ENCODE measurements at regions not wholly inside any gene's neighbourhood (a gene's known extent, or its start where the extent isn't known, plus 50 kb on each side); places are given as distances from the start of the nearest gene placed in this dataset.
A peak's percentile ranks its signal among the peaks of the same experiment; 100 is the strongest.

DNA sequence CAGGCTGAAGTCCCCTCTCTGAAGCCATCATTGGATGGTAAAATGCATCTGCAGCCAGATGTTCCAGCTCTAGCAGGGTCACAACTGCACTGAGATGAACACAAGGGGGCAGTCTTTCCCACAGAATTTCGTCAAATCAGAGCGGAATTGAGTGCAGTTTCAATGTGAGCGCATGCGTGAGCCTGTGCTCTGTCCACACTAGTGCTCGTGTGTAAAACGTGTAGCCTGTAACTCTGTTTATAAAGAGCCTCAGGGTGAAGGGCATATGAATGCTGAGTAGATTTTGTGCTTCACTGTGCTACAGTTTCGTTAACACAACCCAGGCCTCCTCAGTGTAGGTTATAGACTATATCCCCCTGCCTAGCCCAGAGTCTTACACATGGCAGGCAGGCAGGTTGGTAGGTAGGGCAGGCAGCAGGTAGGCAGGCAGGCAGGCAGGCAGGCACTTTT lies 92.7 kb upstream of the GOLGA6L4 start:
- CTCF ChIA-PET = interaction anchor here (0.8 kb wide), 1 partner anchor 63 kb away, joined by 3 read pairs; no protein-coding TSS in a partner anchor
- no peaks in the 10 kb centered on the region for H3K36me3 Mint-ChIP-seq
- ATAC-seq = peak; percentile 99
- DNase-seq (ENCODE audit: low spot score) = peak; percentile 79
- peak overlapping the region; percentile 45 for H3K4me3 Mint-ChIP-seq
- POLR2A ChIA-PET = no interaction called here
- no peak overlapping the region for H3K27ac Mint-ChIP-seq
- peaks cover 13% of the 10 kb centered on the region for H3K27me3 Mint-ChIP-seq (ENCODE audit: low read depth)
- no peaks in the 10 kb centered on the region for H3K9me3 Mint-ChIP-seq
- no peaks in the 10 kb centered on the region for H3K4me1 Mint-ChIP-seq
- TF ChIP-seq, protein P1, sequence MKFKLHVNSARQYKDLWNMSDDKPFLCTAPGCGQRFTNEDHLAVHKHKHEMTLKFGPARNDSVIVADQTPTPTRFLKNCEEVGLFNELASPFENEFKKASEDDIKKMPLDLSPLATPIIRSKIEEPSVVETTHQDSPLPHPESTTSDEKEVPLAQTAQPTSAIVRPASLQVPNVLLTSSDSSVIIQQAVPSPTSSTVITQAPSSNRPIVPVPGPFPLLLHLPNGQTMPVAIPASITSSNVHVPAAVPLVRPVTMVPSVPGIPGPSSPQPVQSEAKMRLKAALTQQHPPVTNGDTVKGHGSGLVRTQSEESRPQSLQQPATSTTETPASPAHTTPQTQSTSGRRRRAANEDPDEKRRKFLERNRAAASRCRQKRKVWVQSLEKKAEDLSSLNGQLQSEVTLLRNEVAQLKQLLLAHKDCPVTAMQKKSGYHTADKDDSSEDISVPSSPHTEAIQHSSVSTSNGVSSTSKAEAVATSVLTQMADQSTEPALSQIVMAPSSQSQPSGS (CRISPR knock-in tag; IDR thresholded peaks at IDR 0.05; ENCODE audit: borderline replicate concordance, low read depth) = no peak
- TF ChIP-seq FOXJ3 (CRISPR knock-in tag; IDR thresholded peaks at IDR 0.05; ENCODE audit: borderline replicate concordance) (no peak), CREM (CRISPR knock-in tag; IDR thresholded peaks at IDR 0.05) (no peak), ATF1 (CRISPR knock-in tag; IDR thresholded peaks at IDR 0.05) (no peak), NFE2L1 (CRISPR knock-in tag; IDR thresholded peaks at IDR 0.05) (no peak), NR1H2 (CRISPR knock-in tag; IDR thresholded peaks at IDR 0.05) (no peak), GRHL2 (CRISPR knock-in tag; IDR thresholded peaks at IDR 0.05; ENCODE audit: insufficient replicate concordance, severe bottlenecking) (no peak), JAZF1 (CRISPR knock-in tag; IDR thresholded peaks at IDR 0.05) (no peak), ZNF219 (CRISPR knock-in tag; IDR thresholded peaks at IDR 0.05; ENCODE audit: borderline replicate concordance) (no peak), KAT7 (CRISPR knock-in tag; IDR thresholded peaks at IDR 0.05; ENCODE audit: borderline replicate concordance) (no peak)
- TF ChIP-seq, protein P2, sequence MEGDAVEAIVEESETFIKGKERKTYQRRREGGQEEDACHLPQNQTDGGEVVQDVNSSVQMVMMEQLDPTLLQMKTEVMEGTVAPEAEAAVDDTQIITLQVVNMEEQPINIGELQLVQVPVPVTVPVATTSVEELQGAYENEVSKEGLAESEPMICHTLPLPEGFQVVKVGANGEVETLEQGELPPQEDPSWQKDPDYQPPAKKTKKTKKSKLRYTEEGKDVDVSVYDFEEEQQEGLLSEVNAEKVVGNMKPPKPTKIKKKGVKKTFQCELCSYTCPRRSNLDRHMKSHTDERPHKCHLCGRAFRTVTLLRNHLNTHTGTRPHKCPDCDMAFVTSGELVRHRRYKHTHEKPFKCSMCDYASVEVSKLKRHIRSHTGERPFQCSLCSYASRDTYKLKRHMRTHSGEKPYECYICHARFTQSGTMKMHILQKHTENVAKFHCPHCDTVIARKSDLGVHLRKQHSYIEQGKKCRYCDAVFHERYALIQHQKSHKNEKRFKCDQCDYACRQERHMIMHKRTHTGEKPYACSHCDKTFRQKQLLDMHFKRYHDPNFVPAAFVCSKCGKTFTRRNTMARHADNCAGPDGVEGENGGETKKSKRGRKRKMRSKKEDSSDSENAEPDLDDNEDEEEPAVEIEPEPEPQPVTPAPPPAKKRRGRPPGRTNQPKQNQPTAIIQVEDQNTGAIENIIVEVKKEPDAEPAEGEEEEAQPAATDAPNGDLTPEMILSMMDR (IDR thresholded peaks at IDR 0.05) = peak; percentile 66
- TF ChIP-seq, protein P3, sequence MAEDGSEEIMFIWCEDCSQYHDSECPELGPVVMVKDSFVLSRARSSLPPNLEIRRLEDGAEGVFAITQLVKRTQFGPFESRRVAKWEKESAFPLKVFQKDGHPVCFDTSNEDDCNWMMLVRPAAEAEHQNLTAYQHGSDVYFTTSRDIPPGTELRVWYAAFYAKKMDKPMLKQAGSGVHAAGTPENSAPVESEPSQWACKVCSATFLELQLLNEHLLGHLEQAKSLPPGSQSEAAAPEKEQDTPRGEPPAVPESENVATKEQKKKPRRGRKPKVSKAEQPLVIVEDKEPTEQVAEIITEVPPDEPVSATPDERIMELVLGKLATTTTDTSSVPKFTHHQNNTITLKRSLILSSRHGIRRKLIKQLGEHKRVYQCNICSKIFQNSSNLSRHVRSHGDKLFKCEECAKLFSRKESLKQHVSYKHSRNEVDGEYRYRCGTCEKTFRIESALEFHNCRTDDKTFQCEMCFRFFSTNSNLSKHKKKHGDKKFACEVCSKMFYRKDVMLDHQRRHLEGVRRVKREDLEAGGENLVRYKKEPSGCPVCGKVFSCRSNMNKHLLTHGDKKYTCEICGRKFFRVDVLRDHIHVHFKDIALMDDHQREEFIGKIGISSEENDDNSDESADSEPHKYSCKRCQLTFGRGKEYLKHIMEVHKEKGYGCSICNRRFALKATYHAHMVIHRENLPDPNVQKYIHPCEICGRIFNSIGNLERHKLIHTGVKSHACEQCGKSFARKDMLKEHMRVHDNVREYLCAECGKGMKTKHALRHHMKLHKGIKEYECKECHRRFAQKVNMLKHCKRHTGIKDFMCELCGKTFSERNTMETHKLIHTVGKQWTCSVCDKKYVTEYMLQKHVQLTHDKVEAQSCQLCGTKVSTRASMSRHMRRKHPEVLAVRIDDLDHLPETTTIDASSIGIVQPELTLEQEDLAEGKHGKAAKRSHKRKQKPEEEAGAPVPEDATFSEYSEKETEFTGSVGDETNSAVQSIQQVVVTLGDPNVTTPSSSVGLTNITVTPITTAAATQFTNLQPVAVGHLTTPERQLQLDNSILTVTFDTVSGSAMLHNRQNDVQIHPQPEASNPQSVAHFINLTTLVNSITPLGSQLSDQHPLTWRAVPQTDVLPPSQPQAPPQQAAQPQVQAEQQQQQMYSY (CRISPR knock-in tag; IDR thresholded peaks at IDR 0.05) = no peak
- TF ChIP-seq, protein P4, sequence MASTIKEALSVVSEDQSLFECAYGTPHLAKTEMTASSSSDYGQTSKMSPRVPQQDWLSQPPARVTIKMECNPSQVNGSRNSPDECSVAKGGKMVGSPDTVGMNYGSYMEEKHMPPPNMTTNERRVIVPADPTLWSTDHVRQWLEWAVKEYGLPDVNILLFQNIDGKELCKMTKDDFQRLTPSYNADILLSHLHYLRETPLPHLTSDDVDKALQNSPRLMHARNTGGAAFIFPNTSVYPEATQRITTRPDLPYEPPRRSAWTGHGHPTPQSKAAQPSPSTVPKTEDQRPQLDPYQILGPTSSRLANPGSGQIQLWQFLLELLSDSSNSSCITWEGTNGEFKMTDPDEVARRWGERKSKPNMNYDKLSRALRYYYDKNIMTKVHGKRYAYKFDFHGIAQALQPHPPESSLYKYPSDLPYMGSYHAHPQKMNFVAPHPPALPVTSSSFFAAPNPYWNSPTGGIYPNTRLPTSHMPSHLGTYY (CRISPR knock-in tag; IDR thresholded peaks at IDR 0.05) = no peak
- TF ChIP-seq, protein P5, sequence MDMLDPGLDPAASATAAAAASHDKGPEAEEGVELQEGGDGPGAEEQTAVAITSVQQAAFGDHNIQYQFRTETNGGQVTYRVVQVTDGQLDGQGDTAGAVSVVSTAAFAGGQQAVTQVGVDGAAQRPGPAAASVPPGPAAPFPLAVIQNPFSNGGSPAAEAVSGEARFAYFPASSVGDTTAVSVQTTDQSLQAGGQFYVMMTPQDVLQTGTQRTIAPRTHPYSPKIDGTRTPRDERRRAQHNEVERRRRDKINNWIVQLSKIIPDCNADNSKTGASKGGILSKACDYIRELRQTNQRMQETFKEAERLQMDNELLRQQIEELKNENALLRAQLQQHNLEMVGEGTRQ (CRISPR knock-in tag; IDR thresholded peaks at IDR 0.05) = no peak
- TF ChIP-seq, protein P6, sequence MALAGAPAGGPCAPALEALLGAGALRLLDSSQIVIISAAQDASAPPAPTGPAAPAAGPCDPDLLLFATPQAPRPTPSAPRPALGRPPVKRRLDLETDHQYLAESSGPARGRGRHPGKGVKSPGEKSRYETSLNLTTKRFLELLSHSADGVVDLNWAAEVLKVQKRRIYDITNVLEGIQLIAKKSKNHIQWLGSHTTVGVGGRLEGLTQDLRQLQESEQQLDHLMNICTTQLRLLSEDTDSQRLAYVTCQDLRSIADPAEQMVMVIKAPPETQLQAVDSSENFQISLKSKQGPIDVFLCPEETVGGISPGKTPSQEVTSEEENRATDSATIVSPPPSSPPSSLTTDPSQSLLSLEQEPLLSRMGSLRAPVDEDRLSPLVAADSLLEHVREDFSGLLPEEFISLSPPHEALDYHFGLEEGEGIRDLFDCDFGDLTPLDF (CRISPR knock-in tag; IDR thresholded peaks at IDR 0.05) = no peak
- TF ChIP-seq, protein P7, sequence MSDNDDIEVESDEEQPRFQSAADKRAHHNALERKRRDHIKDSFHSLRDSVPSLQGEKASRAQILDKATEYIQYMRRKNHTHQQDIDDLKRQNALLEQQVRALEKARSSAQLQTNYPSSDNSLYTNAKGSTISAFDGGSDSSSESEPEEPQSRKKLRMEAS (CRISPR knock-in tag; IDR thresholded peaks at IDR 0.05) = peak; percentile 56; the same call in 1 of the 2 replicates
